ENCODE measurements at regions not wholly inside any gene's neighbourhood (a gene's known extent, or its start where the extent isn't known, plus 50 kb on each side); places are given as distances from the start of the nearest gene placed in this dataset.
"Not testable (repeated sequence)": the region's sequence is repeated elsewhere in the genome, so short reads cannot be mapped to it uniquely, and the experiment has no call there.

DNA sequence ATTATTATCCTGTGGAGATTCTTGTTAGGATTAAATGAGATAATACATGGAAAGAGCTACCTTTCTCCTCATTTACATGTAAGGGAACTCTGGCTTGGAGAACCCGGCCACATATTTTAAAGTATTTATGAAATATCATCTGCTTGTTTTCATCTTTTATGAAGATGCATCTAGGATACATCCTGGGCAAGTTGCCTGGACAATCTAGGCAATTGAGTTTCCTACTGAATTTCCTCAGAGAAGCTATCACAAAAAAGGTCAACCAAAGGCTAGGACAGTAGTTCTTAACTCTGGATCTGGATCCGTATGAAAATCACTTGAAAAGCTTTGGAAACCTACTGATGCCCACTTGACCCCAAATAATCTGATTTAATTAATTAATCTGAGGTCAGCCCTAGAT lies 140.7 kb downstream of the MTPAP start:
- no peak for FAIRE-seq
- H3K4me3 ChIP-seq (ENCODE audit: low read depth, low read length), result no peak overlapping the region
- TF ChIP-seq, protein P1, sequence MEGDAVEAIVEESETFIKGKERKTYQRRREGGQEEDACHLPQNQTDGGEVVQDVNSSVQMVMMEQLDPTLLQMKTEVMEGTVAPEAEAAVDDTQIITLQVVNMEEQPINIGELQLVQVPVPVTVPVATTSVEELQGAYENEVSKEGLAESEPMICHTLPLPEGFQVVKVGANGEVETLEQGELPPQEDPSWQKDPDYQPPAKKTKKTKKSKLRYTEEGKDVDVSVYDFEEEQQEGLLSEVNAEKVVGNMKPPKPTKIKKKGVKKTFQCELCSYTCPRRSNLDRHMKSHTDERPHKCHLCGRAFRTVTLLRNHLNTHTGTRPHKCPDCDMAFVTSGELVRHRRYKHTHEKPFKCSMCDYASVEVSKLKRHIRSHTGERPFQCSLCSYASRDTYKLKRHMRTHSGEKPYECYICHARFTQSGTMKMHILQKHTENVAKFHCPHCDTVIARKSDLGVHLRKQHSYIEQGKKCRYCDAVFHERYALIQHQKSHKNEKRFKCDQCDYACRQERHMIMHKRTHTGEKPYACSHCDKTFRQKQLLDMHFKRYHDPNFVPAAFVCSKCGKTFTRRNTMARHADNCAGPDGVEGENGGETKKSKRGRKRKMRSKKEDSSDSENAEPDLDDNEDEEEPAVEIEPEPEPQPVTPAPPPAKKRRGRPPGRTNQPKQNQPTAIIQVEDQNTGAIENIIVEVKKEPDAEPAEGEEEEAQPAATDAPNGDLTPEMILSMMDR (IDR thresholded peaks at IDR 0.05; ENCODE audit: insufficient read depth, low read length, severe bottlenecking), result no peak
- no peaks in the 10 kb centered on the region for H3K27me3 ChIP-seq (ENCODE audit: control insufficient read depth, insufficient read depth, low read length)
- H3K36me3 ChIP-seq (ENCODE audit: control insufficient read depth, insufficient read depth, low read length), result no peaks in the 10 kb centered on the region
- DNase-seq (ENCODE audit: low read depth), result no peak

DNA sequence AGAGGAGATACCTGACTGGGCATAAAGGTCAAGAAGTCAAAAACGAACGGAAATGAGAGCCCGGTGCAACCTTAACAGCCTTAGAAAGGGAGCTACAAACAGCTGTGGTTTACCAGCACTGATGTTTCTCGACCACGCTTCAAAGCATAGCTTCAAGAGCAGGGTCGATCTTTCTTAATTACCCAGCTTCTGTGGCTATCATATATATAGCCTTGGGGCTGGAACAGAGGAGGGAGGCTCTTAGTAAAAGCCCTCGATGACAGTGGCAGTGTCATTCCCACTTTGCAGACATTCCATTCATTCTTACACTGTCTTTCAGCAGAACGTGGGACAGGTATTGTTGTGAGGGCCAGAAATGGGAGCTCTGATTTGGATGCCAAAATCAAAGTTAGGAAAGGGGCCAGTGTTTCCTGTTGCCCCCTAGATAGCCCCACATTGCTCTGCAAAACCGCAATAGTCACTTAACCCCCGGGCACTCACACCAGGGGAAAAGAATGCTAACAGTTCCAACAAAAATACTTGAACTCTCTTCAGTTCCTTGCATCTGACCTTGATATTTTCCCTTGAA lies 141.5 kb downstream of the MTPAP start:
- FAIRE-seq (no peak), DNase-seq (ENCODE audit: low read depth) (no peak)
- Histone ChIP-seq H3K36me3 (ENCODE audit: control insufficient read depth, insufficient read depth, low read length) (no peaks in the 10 kb centered on the region), H3K4me3 (ENCODE audit: low read depth, low read length) (no peak overlapping the region), H3K27me3 (ENCODE audit: control insufficient read depth, insufficient read depth, low read length) (no peaks in the 10 kb centered on the region)
- TF ChIP-seq, protein P1 (IDR thresholded peaks at IDR 0.05; ENCODE audit: insufficient read depth, low read length, severe bottlenecking), result no peak

DNA sequence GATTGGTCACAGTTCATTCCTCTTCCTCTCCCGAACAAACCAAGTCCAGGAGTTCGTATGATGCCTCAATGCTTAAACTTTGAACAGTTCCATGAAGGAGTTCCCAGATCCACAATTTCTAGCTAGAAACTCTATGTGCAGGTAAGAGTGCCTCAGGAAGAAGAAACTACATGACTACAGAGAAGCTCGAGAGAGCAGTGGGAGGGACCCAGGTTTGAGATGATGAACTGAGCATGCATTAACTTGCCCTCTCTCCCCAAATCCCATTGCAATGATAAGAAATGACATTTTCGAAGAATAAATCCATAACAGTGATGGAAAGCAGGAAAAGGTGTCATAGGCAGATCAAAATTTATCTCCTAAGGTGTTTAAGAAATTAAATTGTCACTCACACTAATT lies 140.6 kb upstream of the JCAD start:
- peak; percentile 58 for DNase-seq (ENCODE audit: low read depth)
- no peak for FAIRE-seq
- Histone ChIP-seq H3K4me3 (ENCODE audit: low read depth, low read length) (no peak overlapping the region), H3K36me3 (ENCODE audit: control insufficient read depth, insufficient read depth, low read length) (no peaks in the 10 kb centered on the region), H3K27me3 (ENCODE audit: control insufficient read depth, insufficient read depth, low read length) (no peaks in the 10 kb centered on the region)
- TF ChIP-seq, protein P1 (IDR thresholded peaks at IDR 0.05; ENCODE audit: insufficient read depth, low read length, severe bottlenecking), result no peak

DNA sequence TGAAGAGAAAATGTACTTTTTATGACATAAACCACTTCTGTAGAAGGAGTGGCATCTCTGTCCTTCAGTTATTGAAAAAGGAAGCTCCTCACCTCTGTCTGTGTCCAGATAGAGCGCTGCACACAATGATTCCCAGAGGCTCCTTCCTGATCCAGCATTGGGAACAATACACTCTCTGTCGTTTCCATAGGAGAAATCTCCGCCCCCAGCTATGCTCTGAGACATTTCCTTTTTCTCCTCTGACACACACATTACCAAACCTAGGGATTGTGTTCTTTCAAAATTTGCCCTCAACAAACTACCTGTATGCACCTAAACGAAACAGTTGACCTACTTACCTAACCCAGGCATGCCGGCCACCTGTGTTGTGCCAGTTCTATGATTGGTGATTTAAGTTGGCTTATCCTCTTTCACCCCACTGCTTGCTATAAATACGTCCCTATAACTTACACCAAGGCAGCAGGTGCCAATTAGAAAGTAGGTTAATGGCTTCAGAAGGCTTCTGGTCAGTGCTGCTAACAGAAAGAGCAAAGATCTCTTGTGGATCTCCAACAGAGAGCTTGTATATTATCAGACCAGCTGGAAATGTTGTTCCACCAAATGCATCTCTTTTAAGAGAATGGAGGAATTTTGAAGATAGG lies 140.1 kb upstream of the JCAD start:
- TF ChIP-seq, protein P1 (IDR thresholded peaks at IDR 0.05; ENCODE audit: insufficient read depth, low read length, severe bottlenecking), result no peak
- Histone ChIP-seq H3K4me3 (ENCODE audit: low read depth, low read length) (no peak overlapping the region), H3K36me3 (ENCODE audit: control insufficient read depth, insufficient read depth, low read length) (no peaks in the 10 kb centered on the region), H3K27me3 (ENCODE audit: control insufficient read depth, insufficient read depth, low read length) (no peaks in the 10 kb centered on the region)
- FAIRE-seq, result peak; percentile 28
- peak; percentile 73 for DNase-seq (ENCODE audit: low read depth)

DNA sequence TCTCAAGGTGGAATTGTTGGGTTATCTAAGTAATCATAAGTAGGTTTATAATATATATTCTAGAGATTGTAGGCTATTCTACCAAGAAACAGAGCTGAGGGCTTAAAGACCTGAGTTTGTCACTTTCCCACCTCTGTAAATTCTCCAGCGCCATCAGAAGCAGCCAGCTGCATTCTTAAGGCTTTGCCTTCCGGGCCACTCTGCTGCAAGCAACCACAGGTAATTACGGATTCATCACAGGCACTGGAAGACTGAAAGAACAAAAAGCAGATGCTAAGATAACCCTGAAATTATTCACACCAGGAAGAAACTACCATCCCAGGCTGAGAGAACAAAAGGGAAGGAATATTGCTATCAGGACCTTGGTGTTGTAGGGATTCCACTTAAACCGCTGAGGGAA lies 137.8 kb upstream of the JCAD start:
- FAIRE-seq (no peak), DNase-seq (ENCODE audit: low read depth) (no peak)
- Histone ChIP-seq H3K27me3 (ENCODE audit: control insufficient read depth, insufficient read depth, low read length) (no peaks in the 10 kb centered on the region), H3K4me3 (ENCODE audit: low read depth, low read length) (no peak overlapping the region), H3K36me3 (ENCODE audit: control insufficient read depth, insufficient read depth, low read length) (no peaks in the 10 kb centered on the region)
- TF ChIP-seq, protein P1 (IDR thresholded peaks at IDR 0.05; ENCODE audit: insufficient read depth, low read length, severe bottlenecking), result no peak

DNA sequence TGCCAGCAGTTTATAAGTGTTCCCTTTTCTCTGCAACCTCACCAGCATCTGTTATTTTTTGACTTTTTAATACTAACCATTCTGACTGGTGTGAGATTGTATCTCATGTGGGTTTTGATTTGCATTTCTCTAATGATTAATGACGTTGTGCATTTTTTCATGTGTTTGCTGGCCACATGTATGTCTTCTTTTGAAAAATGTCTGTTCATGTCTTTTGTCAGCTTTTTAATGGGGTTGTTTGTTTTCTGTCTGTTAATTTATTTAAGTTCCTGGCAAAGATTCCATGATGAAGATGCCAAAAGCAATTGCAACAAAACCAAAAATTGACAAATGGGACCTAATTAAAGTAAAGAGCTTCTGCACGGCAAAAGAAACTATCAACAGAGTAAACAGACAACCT lies 137.2 kb upstream of the JCAD start:
- not testable (repeated sequence) for H3K27me3 ChIP-seq (ENCODE audit: control insufficient read depth, insufficient read depth, low read length); H3K4me3 ChIP-seq (ENCODE audit: low read depth, low read length); DNase-seq (ENCODE audit: low read depth); H3K36me3 ChIP-seq (ENCODE audit: control insufficient read depth, insufficient read depth, low read length); FAIRE-seq

All from bronchial epithelial cell (primary cell).